Muscle of leg (tissue), 3 donors: ENCODE measurements at regions not wholly inside any gene's neighbourhood (a gene's known extent, or its start where the extent isn't known, plus 50 kb on each side); places are given as distances from the start of the nearest gene placed in this dataset.

Experiments
- DNase-seq: peaks from one replicate; pipeline ENCODE4 v3.0.0; 2013
- H3K27ac ChIP-seq: one replicate; pipeline ENCODE4 v1.5.1; 2013; ENCODE audit warnings: mild to moderate bottlenecking, low read length, control low read depth
- H3K27me3 ChIP-seq: one replicate; pipeline ENCODE4 v1.6.1; 2013; ENCODE audit warnings: low read length; ENCODE audit not compliant: control insufficient read depth, insufficient read depth
- H3K36me3 ChIP-seq: one replicate; pipeline ENCODE4 v1.6.1; 2013; ENCODE audit warnings: low read length; ENCODE audit not compliant: control insufficient read depth, insufficient read depth
- H3K4me1 ChIP-seq: one replicate; pipeline ENCODE4 v1.6.1; 2013; ENCODE audit warnings: low read length; ENCODE audit not compliant: control insufficient read depth, insufficient read depth
- H3K4me3 ChIP-seq: one replicate; pipeline ENCODE4 v1.5.1; 2013; ENCODE audit warnings: low read length, control low read depth
- H3K9me3 ChIP-seq: replicated peaks from 2 replicates; pipeline ENCODE4 v1.6.1; 2013; ENCODE audit warnings: low read depth, low read length; ENCODE audit not compliant: control insufficient read depth
- WGBS: methylation state at CpG from one replicate; pipeline ENCODE4 v1.1.5; 2013; ENCODE audit warnings: missing lambda C conversion rate; ENCODE audit not compliant: insufficient coverage; 5-methylcytosine and 5-hydroxymethylcytosine counted together

GRCh38 chr7:155360495-155361345 is 63.0 kb downstream of the INSIG1 start:
- peaks cover 4% of the 10 kb centered on the region for H3K4me1 ChIP-seq
- no peaks in the 10 kb centered on the region for H3K9me3 ChIP-seq
- no peak for DNase-seq
- 35% methylated on average over 11 of the region's 20 CpGs for WGBS
- no peak overlapping the region for H3K27ac ChIP-seq
- H3K27me3 ChIP-seq: peaks cover 84% of the 10 kb centered on the region
- no peaks in the 10 kb centered on the region for H3K36me3 ChIP-seq
- no peak overlapping the region for H3K4me3 ChIP-seq

DNA sequence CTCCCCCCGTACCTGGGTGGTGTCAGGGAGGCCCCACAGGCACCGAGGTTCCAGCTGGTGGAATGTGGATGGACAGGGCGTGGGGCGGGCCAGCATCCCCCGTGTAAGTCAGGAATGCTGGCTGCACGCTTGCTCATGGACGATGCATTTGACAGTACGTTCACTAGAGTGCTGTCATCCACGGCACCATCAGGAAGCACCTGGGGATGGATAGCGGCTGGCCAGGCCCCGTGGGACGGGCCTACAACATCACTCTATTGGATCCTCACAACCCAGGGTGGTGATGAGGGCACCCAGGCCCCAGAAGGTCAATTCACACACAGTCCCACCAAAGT is 63.6 kb downstream of the INSIG1 start:
- Histone ChIP-seq H3K27ac (no peak overlapping the region), H3K9me3 (no peaks in the 10 kb centered on the region), H3K27me3 (peaks cover 82% of the 10 kb centered on the region), H3K4me1 (peaks cover 4% of the 10 kb centered on the region), H3K4me3 (no peak overlapping the region), H3K36me3 (no peaks in the 10 kb centered on the region)
- WGBS: 29% methylated on average over 5 of the region's 12 CpGs
- DNase-seq: no peak

DNA sequence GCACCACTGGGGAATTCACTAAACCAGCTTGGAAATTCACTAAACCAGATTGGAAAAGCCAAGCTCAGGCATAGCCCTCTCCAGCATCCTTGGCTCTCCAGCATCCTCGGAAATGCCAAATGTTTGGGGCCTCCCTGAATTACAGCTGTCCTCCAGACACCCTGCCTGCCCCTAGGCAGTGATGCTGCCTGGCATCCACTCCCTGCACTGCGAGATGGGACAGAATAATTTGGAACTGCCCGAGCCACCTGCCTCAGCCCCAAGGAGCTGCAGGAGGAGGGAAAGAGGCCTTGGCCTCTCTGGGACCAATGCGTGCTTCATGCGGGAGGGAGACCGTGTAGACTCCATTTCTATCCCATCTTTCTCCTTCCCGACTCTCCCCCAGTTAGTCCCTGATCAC is 64.3 kb downstream of the INSIG1 start:
- Histone ChIP-seq H3K9me3 (no peaks in the 10 kb centered on the region), H3K36me3 (no peaks in the 10 kb centered on the region), H3K4me3 (no peak overlapping the region), H3K4me1 (peaks cover 4% of the 10 kb centered on the region), H3K27me3 (peaks cover 79% of the 10 kb centered on the region), H3K27ac (no peak overlapping the region)
- 72% methylated on average over 3 of the region's 7 CpGs for WGBS
- DNase-seq: no peak

- DNase-seq: no peak
- Histone ChIP-seq H3K36me3 (no peaks in the 10 kb centered on the region), H3K4me1 (peaks cover 4% of the 10 kb centered on the region), H3K27ac (no peak overlapping the region), H3K27me3 (peaks cover 74% of the 10 kb centered on the region), H3K4me3 (no peak overlapping the region), H3K9me3 (no peaks in the 10 kb centered on the region)
- 56% methylated on average over 7 of the region's 11 CpGs for WGBS
These were observed 64.9 kb downstream of the INSIG1 start for GRCh38 chr7:155362380-155363145.

GRCh38 chr7:155363146-155363539 is 65.5 kb downstream of the INSIG1 start:
- WGBS: 85% methylated on average over 5 of the region's 9 CpGs
- Histone ChIP-seq H3K27ac (no peak overlapping the region), H3K27me3 (peaks cover 68% of the 10 kb centered on the region), H3K4me3 (no peak overlapping the region), H3K9me3 (no peaks in the 10 kb centered on the region), H3K36me3 (no peaks in the 10 kb centered on the region), H3K4me1 (peaks cover 4% of the 10 kb centered on the region)
- no peak for DNase-seq

DNA sequence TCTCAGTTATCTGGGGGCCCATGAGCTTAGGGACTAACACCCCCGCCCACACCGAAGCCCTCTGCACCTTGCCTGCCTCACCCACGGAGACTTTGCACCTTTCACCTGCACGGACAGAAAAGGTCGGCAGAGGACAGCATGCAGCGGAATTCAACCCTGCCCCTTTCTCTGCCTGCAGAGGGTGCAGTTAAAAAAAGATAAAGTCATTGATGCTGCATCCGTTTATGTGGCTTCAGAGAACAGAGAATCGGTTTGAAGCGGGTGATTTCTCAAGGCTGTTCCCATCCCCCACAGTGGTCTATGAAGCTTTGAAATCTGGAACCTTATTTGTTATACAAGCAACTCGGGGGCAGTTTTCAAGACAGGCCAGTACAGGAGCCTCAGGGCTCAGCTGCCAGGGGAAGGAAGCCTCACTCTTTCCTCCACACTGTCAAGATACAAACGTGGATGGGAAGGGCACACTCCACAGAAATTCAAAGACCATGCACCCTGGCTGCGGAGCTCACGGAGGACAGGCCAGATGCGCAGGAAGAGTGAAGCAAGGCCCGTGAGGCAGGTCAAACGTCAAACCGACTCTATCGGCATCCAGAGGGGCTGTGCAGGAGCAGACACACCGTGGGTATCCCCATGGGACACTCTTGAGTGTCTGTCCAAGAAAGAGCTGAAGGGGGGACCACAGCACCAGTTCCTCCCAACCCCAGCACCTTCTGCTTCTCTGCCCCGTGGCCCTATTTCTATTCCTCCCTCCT is 66.3 kb downstream of the INSIG1 start:
- Histone ChIP-seq H3K36me3 (no peaks in the 10 kb centered on the region), H3K4me1 (peaks cover 4% of the 10 kb centered on the region), H3K27ac (no peak overlapping the region), H3K4me3 (no peak overlapping the region), H3K9me3 (no peaks in the 10 kb centered on the region), H3K27me3 (peaks cover 67% of the 10 kb centered on the region)
- no peak for DNase-seq
- 43% methylated on average over 17 of the region's 20 CpGs for WGBS

- WGBS: 33% methylated on average over 7 of the region's 12 CpGs
- no peaks in the 10 kb centered on the region for H3K9me3 ChIP-seq
- H3K4me3 ChIP-seq: no peak overlapping the region
- no peaks in the 10 kb centered on the region for H3K36me3 ChIP-seq
- H3K27me3 ChIP-seq: peaks cover 67% of the 10 kb centered on the region
- no peak overlapping the region for H3K27ac ChIP-seq
- H3K4me1 ChIP-seq: peaks cover 4% of the 10 kb centered on the region
- no peak for DNase-seq
These were observed 67.6 kb downstream of the INSIG1 start for GRCh38 chr7:155365146-155365874.

DNA sequence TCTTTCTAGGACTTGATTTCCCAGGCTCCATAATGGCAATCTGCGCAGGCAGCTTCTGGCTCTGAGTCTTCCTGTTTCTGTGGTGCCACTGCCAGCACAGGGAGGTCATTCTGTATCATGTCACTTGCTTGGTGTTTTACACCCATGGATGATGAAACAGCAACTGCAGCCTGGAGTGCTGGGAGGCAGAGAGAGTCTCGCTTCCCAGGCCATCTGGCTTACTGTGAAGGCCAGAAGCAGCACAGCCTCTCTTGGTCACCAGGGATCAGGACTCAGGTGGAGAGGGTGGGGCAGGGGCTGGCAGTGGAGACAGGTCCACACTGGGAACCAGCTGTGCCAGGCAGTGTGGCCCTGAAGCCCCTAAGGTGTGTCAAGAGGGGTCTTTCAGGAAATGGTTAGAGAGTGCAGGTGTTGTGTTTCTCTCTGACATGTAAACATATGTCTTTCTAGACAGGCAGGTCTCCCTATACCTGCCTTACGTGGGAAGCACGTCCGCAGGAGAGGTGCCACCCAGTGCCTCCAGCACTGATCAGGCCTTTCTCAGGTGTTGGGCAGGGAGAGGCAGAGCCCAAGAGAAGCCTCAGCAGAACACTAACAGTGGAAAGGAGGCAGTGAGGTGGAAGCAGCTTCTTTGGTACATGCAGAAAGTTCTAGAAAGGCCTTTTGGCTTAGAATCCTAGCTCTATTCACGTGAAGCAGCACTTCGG is 71.4 kb downstream of the INSIG1 start:
- no peaks in the 10 kb centered on the region for H3K36me3 ChIP-seq
- 50% methylated on average over 3 of the region's 7 CpGs for WGBS
- H3K27me3 ChIP-seq: peaks cover 74% of the 10 kb centered on the region
- no peak overlapping the region for H3K4me3 ChIP-seq
- H3K4me1 ChIP-seq: peaks cover 21% of the 10 kb centered on the region
- H3K27ac ChIP-seq: no peak overlapping the region
- no peaks in the 10 kb centered on the region for H3K9me3 ChIP-seq
- DNase-seq: no peak

GRCh38 chr7:155369766-155370165 is 72.1 kb downstream of the INSIG1 start:
- Histone ChIP-seq H3K36me3 (no peaks in the 10 kb centered on the region), H3K27ac (no peak overlapping the region), H3K27me3 (peaks cover 73% of the 10 kb centered on the region), H3K9me3 (no peaks in the 10 kb centered on the region), H3K4me1 (peaks cover 26% of the 10 kb centered on the region), H3K4me3 (no peak overlapping the region)
- DNase-seq: no peak
- 33% methylated on average over 10 of the region's 15 CpGs for WGBS
